ENCODE measurements at regions not wholly inside any gene's neighbourhood (a gene's known extent, or its start where the extent isn't known, plus 50 kb on each side); places are given as distances from the start of the nearest gene placed in this dataset.

- peaks cover 0 to 1% (median 0%) of the 10 kb centered on the region in 4 experiments; a peak in 1 of 7 replicates for H3K27me3 ChIP-seq (replicated peaks in 1 of 4; ENCODE audit: control insufficient read depth in 3 of 4, extremely low read depth in 1 of 4, insufficient read depth in 3 of 4, low read length in 3 of 4)
- no peak overlapping the region for H2AK5ac ChIP-seq (ENCODE audit: low read depth, low read length)
- no peak overlapping the region for H3K14ac ChIP-seq (ENCODE audit: insufficient read length)
- H3K4me1 ChIP-seq (replicated peaks in 1 of 4; ENCODE audit: control insufficient read depth in 3 of 4, insufficient read depth in 4 of 4, low read length in 3 of 4) = no peaks in the 10 kb centered on the region
- H2AFZ ChIP-seq (ENCODE audit: low read length) = no peak overlapping the region
- no peak overlapping the region for H4K5ac ChIP-seq (ENCODE audit: insufficient read length, low read depth, low read length)
- ChIA-PET CTCF (ENCODE audit: partially characterized antibody) (interaction anchor here (2.1 kb wide), 1 partner anchor 24 kb away, joined by 9 read pairs; no protein-coding TSS in a partner anchor), POLR2A (ENCODE audit: partially characterized antibody) (no interaction called here)
- no peak overlapping the region for H3K23ac ChIP-seq (ENCODE audit: insufficient read length)
- H4K20me1 ChIP-seq (replicated peaks in 1 of 2; ENCODE audit: control insufficient read depth in 1 of 2, insufficient read depth in 2 of 2, low read length in 2 of 2) = no peaks in the 10 kb centered on the region
- H2BK5ac ChIP-seq (ENCODE audit: low read depth, low read length) = no peak overlapping the region
- no peak overlapping the region for H3K27ac ChIP-seq (ENCODE audit: low read depth, low read length)
- H3K18ac ChIP-seq (ENCODE audit: extremely low read depth, low read length) = no peak overlapping the region
- no peak overlapping the region for H3K4ac ChIP-seq (replicated peaks; ENCODE audit: insufficient read length, low read depth, low read length)
- H2BK20ac ChIP-seq (ENCODE audit: low read length) = no peak overlapping the region
- no peak overlapping the region for H3K4me3 ChIP-seq (ENCODE audit: extremely low read depth in 1 of 4, insufficient read depth in 2 of 4, low read depth in 3 of 4, low read length in 4 of 4)
- FAIRE-seq (no peak), DNase-seq (ENCODE audit: low read depth in 1 of 2, low spot score in 2 of 2) (no peak)
- H2BK12ac ChIP-seq (ENCODE audit: low read depth, low read length) = no peak overlapping the region
- H3K79me1 ChIP-seq (ENCODE audit: low read depth, low read length) = no peaks in the 10 kb centered on the region
- no peak overlapping the region for H3K9ac ChIP-seq (replicated peaks in 1 of 4; ENCODE audit: extremely low read depth in 1 of 4, low read depth in 3 of 4, low read length in 3 of 4)
- no peaks in the 10 kb centered on the region for H3K79me2 ChIP-seq (ENCODE audit: control insufficient read depth in 1 of 2, insufficient read depth in 2 of 2, low read length in 2 of 2)
- no peak for TF ChIP-seq CHD1 (IDR thresholded peaks at IDR 0.05; ENCODE audit: low read depth, low read length)
- no peak for TF ChIP-seq SIRT6 (IDR thresholded peaks at IDR 0.05; ENCODE audit: low read length)
- no peak for TF ChIP-seq BACH1 (IDR thresholded peaks at IDR 0.05; ENCODE audit: low read length)
- TF ChIP-seq SIN3A (conservative IDR thresholded peaks at IDR 0.05 in 1 of 2, IDR thresholded peaks at IDR 0.05 in 1 of 2; ENCODE audit: low read depth in 1 of 2, low read length in 2 of 2) = no peak
- no peak overlapping the region for H4K91ac ChIP-seq (replicated peaks; ENCODE audit: insufficient read length, low read length)
- no peak overlapping the region for H2BK15ac ChIP-seq (ENCODE audit: low read length)
- no peaks in the 10 kb centered on the region; a peak in 1 of 8 replicates for H3K36me3 ChIP-seq (ENCODE audit: control insufficient read depth in 2 of 4, insufficient read depth in 4 of 4, low read length in 3 of 4)
- no peak overlapping the region for H4K8ac ChIP-seq (ENCODE audit: extremely low read depth, insufficient read depth, low read length)
- H3K23me2 ChIP-seq (ENCODE audit: low read depth, low read length) = no peaks in the 10 kb centered on the region
- H3K9me3 ChIP-seq (ENCODE audit: insufficient read depth in 2 of 2, low read depth in 1 of 2, low read length in 1 of 2) = peaks cover 2 to 8% of the 10 kb centered on the region in 2 experiments; a peak in 2 of 4 replicates
- H2BK120ac ChIP-seq (replicated peaks; ENCODE audit: low read depth, low read length) = no peak overlapping the region
- no peak overlapping the region for H3K56ac ChIP-seq (replicated peaks; ENCODE audit: insufficient read length, low read depth, low read length)
- no peak overlapping the region for H3K4me2 ChIP-seq (ENCODE audit: insufficient read depth in 1 of 2, low read depth in 2 of 2, low read length in 2 of 2)
- 91% methylated on average over 3 of the region's 3 CpGs; no CpG with 5 or more reads in 1 of the 2 experiments for WGBS, 2 experiments (ENCODE audit: extremely low coverage in 1 of 2, insufficient coverage in 1 of 2, insufficient read length in 1 of 2, insufficient replicate concordance in 2 of 2, low coverage in 1 of 2, low lambda C conversion rate in 2 of 2, missing lambda C conversion rate in 1 of 2)
Measured at GRCh38 chr18:24702001-24702515, 241.6 kb downstream of the HRH4 start.
